HG02981 (cell line): ENCODE measurements at regions not wholly inside any gene's neighbourhood (a gene's known extent, or its start where the extent isn't known, plus 50 kb on each side); places are given as distances from the start of the nearest gene placed in this dataset.
"Not testable (repeated sequence)": the region's sequence is repeated elsewhere in the genome, so short reads cannot be mapped to it uniquely, and the experiment has no call there.

Experiments used
- ATAC-seq: cut with Tn5 transposase; IDR thresholded peaks from one replicate; pipeline ENCODE4 v1.9.1; 2021; ENCODE audit warnings: mild to moderate bottlenecking, moderate library complexity; ENCODE audit not compliant: unreplicated experiment

GRCh38 chr4:107562316-107562715 lies 157.7 kb downstream of the PAPSS1 start:
- no peak for ATAC-seq

DNA sequence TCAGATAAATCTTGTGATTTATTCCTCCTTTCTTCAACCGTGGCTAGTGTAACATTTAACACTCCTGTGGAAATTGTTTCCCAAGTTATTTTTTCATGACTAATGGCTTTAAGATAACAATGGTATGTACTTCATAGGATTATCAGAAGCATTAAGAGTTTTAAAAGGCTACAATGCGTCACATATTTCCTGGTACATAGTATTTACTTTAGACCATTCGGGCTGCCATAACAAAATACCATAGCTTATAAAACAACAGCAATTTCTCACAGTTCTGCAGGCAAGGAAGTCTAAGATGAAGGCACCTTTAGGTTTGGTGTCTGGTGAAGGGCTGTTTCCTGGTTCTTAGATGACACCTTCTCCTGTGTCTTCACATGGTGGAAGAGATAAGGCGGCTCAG lies 158.6 kb downstream of the PAPSS1 start:
- ATAC-seq: no peak

GRCh38 chr4:107559653-107560052 lies 160.4 kb downstream of the PAPSS1 start:
- ATAC-seq: no peak

DNA sequence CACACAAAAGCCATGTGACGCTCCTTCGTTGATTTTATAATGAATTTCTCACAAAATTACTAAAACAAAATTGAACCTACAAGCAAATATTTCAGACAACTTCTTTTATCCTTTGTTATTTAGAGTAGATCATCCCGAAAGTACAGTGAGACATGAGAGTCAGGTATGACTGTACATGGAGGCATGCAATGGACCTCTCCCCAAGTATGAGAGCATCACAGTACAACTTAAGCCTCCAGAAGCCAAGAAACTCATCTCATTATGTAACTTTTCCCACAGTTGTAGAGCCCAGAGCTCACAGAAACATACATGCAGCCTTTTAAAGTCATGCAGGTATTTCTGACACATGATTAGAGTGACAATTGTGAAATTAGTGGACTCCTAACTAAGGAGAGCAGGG lies 167.7 kb downstream of the PAPSS1 start:
- ATAC-seq: no peak

DNA sequence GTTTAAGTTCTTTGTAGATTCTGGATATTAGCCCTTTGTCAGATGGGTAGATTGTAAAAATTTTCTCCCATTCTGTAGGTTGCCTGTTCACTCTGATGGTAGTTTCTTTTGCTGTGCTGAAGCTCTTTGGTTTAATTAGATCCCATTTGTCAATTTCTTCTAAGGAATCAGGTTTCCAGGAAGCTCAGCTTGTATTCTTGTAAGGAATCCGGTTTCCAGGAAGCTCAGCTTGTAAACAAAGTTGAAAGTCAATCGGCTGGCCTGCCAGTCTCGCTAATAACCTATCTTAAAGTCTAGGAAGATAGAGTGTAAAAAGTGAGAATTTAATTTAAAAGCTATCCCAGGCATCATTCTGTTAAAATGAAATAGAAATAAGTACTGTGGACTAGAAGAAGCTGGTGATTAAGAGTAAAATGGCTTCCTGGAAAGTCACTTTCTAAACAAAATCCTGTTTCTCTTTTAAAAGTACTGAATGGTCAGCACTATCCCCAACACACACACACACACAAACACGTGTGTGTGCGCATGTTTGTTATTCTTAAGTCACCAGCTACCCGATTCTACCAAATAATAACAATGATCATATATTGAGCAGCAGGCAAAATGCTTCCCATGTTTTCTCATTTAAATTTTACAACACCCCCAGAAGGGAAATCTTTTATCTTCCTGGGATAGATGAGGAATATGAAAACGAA lies 171.7 kb downstream of the PAPSS1 start:
- no peak for ATAC-seq

DNA sequence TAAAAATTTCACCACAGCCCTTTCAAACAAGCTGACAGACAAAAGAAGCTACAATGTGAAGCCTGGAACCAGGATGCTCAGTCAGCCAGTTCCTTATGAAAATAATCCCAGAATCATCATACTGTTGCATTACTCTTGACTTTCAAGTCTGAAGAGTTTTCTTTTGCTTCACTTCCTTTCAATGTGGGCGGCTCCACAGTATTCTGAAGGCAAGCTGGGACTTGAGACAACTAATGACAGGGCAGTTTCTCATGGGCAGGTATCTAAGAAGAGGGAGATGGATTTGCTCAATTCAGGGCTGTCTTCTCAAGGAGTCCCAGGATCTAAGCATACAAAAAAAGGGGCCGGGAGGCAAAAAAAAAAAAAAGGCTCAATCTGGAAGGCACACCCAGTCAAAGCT lies 173.4 kb downstream of the PAPSS1 start:
- no peak for ATAC-seq

- ATAC-seq: no peak
These were observed 178.5 kb downstream of the PAPSS1 start for GRCh38 chr4:107541511-107541910.

DNA sequence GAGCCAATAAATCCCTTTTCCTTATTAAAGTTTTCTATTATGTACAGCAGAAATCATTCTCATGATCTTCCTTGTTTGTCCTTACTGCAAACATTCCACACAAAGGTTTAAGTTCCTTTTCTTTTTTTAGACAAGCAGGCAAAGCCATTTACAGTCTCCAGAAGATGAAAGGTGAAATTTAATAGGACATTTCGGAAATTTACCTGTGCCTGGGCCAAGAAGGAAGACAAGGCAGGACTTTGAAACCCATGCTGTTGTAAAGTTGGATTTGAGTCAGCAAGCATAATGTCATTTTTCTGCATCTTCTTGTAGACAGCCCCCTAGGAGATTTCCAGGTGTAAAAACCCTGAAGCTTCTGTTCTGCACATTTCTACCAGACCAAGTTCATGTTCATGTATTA lies 188.1 kb downstream of the PAPSS1 start:
- no peak for ATAC-seq

DNA sequence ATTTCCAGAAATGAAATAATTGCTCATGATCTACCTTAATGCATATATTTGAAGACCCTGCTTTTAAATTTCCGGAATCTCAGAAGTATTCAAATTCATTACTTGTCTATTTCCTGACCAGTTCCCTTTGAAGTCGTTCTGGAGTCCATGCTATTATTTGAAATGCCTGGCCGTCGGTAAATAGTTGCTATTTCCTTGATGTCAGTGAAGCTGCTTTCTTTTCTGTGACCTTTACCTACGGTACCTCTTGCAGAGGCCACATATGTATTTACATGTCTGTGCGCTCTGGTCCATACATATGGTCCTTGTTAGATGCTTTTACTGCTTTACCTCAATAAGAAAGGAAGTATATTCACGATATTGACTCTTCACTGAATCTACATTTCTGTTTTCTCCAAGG lies 199.7 kb downstream of the PAPSS1 start:
- ATAC-seq: no peak

GRCh38 chr4:107519053-107519452 lies 201.0 kb downstream of the PAPSS1 start:
- no peak for ATAC-seq

- no peak for ATAC-seq
These were observed 202.0 kb downstream of the PAPSS1 start for GRCh38 chr4:107518076-107518475.

- ATAC-seq: no peak
These were observed 207.5 kb downstream of the PAPSS1 start for GRCh38 chr4:107512549-107512948.

DNA sequence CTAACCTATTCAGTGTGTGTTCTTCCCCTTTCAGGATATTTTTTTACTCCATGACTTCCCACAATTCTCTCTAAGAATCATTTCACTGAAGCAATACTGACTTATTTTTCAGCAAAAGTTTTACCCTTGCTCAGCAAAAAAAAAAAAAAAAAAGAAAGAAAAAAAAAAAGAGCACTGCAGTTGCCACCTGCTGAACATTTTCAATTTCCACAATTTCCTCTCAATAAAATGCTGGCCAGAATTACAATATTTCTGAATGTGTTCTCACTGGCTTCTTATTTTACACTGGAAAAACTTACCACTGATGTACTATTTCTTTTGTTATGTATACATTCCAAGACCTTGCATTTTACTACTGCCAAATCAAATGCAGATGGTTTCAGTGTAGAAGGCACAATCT lies 210.4 kb downstream of the PAPSS1 start:
- no peak for ATAC-seq

DNA sequence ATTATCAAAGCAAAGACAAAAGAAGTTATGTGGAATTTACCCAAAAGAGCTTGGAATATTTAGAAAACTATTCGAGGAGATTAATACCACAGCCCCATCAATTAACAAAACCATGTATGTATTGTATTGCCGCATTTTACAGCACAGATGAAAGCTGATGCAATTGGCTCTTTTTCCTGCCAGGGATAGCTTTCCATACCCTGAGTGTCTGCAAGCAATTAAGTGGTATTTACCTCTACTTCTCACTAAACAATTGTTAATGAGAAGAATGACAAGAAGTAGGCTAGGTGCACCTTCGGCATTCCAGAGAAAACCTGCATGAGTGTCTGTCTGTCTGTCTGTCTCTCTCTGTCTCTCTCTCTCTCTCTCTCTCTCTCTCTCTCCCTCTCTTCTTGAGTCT lies 219.5 kb downstream of the PAPSS1 start:
- no peak for ATAC-seq

- no peak for ATAC-seq
These were observed 223.0 kb downstream of the PAPSS1 start for GRCh38 chr4:107497054-107497453.

- ATAC-seq: no peak
These were observed 227.5 kb downstream of the PAPSS1 start for GRCh38 chr4:107492566-107492965.

DNA sequence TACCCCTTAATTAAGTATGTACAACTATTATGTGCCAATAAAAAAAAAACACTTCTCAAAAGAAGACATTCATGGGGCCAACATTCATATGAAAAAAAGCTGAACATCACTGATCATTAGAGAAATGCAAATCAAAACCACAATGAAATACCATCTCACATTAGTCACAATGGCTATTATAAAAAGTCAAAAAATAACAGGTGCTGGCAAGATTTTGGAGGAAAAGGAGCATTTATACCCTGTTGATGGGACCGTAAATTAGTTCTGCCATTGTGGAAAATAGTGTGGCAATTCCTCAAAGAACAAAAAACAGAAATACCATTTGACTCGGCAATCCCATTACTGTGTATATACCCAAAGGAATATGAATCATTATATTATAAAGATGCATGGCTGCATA lies 229.9 kb downstream of the PAPSS1 start:
- ATAC-seq: no peak

DNA sequence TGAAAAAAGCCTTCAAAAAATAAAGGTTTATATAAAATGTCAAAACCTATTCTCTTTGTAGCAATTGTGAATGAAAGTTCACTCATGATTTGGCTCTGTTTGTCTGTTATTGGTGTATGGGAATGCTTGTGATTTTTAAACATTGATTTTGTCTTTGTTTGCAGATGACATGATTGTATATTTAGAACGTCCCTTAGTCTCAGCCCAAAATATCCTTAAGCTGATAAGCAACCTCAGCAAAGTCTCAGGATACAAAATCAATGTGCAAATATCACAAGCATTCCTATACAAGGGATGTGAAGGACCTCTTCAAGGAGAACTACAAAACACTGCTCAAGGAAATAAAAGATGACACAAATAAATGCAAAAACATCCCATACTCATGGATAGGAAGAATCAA lies 236.4 kb downstream of the PAPSS1 start:
- not testable (repeated sequence) for ATAC-seq

DNA sequence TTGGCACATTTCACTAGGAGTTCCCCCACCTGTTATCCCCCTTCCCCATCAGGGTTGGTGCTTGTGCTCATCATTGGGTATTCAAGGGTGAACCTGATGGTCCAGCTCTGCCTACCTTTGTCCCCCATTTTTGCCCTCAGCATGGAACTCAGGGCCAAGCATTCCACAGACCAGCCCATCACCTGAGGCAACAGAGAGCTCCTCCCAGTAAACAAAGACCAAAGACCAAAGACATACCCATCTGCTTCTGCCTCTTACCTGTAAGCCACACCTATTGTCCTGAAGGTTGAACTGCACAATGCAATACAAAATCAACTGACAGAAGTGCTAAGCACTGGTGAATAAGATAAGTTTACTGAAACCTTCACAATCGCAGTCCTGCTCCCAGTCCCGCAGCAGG lies 237.5 kb downstream of the PAPSS1 start:
- ATAC-seq: no peak

GRCh38 chr4:107478327-107478980 lies 241.6 kb downstream of the PAPSS1 start:
- ATAC-seq: no peak

- ATAC-seq: no peak
These were observed 246.9 kb downstream of the PAPSS1 start for GRCh38 chr4:107473126-107473525.

DNA sequence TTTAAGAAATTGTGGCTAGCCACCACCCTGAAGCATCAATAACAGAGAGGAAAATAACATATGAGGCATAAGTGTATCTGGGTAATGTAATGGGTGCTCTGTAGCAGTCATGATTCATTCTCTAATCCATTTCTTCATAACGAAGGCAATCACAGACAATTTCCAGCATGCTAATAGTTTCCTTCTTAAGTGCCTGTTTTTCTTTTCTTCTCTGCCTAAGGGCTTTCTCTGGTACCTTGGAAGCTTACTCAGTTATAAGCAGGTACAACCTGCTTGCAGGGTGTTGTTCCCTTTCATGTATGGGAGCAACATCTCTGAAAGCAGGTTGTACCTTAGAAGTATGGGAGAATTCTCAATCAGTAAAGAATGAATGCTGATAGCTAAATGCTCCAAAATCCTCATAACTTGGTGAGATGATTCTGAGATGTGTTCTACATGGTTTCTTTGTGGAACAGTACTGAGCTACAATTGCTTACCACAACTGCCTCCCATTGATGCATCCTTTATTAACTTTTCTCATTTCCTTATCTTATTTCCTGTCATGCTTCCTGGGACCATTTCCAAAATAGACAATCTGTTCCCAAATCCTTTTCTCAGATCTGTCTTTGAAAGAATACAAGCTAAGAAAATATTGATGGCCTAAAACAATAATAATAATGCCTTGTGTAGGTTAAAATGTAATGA lies 247.6 kb downstream of the PAPSS1 start:
- ATAC-seq: no peak
